ENCODE measurements at regions not wholly inside any gene's neighbourhood (a gene's known extent, or its start where the extent isn't known, plus 50 kb on each side); places are given as distances from the start of the nearest gene placed in this dataset.
A peak's percentile ranks its signal among the peaks of the same experiment; 100 is the strongest.

DNA sequence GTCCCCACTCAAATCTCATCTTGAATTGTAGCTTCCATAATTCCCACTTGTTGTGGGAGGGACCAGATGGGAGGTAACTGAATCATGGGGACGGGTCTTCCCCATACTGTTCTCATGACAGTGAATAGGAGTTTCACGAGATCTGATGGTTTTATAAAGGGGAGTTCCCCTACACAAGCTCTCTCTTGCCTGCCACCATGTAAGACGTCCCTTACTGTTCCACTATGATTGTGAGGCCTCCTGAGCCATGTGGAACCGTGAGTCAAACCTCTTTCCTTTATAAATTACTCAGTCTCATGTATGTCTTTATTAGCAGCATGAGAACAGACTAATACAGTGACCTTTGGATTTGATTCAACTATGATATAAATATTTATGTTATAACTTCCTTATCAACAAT, 78.0 kb downstream of the CYRIA start:
- peaks cover 36 to 79% of the 10 kb centered on the region in 2 donors for H3K4me1 Mint-ChIP-seq
- no peaks in the 10 kb centered on the region for H3K9me3 Mint-ChIP-seq
- DNase-seq, result no peak
- H3K4me3 Mint-ChIP-seq, result no peak overlapping the region
- peaks cover 6 to 15% (median 9%) of the 10 kb centered on the region in 3 donors for H3K36me3 Mint-ChIP-seq
- peak overlapping the region in 1 of 6 donors; percentile 28 for H3K27ac Mint-ChIP-seq
- H3K27me3 Mint-ChIP-seq (ENCODE audit: low read depth in 3 of 3), result no peaks in the 10 kb centered on the region

GRCh38 chr2:16584824-16585540, 80.7 kb downstream of the CYRIA start:
- DNase-seq, result no peak
- peak overlapping the region in 4 of 6 donors; percentile 1 to 80 (median 40) for H3K27ac Mint-ChIP-seq
- H3K36me3 Mint-ChIP-seq, result peaks cover 6 to 15% (median 9%) of the 10 kb centered on the region in 3 donors
- H3K9me3 Mint-ChIP-seq, result no peaks in the 10 kb centered on the region
- H3K4me1 Mint-ChIP-seq, result peaks cover 34 to 72% of the 10 kb centered on the region in 2 donors
- H3K4me3 Mint-ChIP-seq, result no peak overlapping the region
- no peaks in the 10 kb centered on the region for H3K27me3 Mint-ChIP-seq (ENCODE audit: low read depth in 3 of 3)

- Mint-ChIP-seq H3K27ac (peak overlapping the region in 3 of 6 donors; percentile 1 to 58 (median 12)), H3K27me3 (ENCODE audit: low read depth in 3 of 3) (no peaks in the 10 kb centered on the region), H3K9me3 (no peaks in the 10 kb centered on the region), H3K4me3 (no peak overlapping the region), H3K4me1 (peaks cover 40 to 73% of the 10 kb centered on the region in 2 donors), H3K36me3 (peaks cover 6 to 15% (median 9%) of the 10 kb centered on the region in 3 donors)
- no peak for DNase-seq
Observed at GRCh38 chr2:16584084-16584483, 81.5 kb downstream of the CYRIA start.

DNA sequence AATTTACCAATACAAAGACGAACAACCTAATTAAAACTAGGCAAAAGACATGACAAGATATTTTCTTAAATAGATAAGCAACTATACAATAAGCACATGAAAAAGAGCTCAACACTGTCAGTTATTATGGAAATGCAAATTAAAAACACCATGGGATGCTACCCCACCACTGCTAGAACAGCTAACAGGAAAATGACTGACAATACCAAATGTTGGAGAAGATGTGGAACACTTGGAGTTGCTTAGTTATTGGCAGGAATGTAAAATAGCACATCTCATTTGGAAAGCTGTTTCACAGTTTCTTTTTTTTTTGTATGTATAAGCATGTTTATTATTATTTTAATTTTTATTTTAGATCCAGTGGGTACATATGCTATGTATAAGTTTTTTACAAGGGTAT, 84.4 kb downstream of the CYRIA start:
- Mint-ChIP-seq H3K9me3 (no peaks in the 10 kb centered on the region), H3K36me3 (peaks cover 6 to 9% (median 9%) of the 10 kb centered on the region in 3 donors), H3K27ac (peak overlapping the region in 1 of 6 donors; percentile 30), H3K27me3 (ENCODE audit: low read depth in 3 of 3) (no peaks in the 10 kb centered on the region), H3K4me3 (no peak overlapping the region), H3K4me1 (peaks cover 52 to 82% of the 10 kb centered on the region in 2 donors)
- DNase-seq, result no peak

DNA sequence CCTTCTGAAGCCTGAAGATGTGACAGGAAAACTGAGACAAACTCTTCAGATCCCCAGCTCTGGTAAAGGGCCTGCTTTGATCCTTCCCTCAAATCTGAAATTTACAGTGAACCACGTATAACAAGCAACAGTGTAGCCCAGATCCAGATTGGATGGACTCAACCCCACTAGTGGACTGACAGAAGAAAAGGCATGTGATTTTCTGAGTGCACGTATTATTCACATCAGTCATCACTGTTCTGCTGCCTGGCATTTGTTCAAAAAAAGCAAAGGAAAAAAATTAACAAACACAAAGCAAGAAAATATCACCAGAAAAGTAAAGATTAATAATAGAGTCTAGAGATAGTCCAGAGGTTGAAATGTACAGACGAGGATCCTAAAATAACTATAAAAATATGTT, 87.6 kb downstream of the CYRIA start:
- H3K9me3 Mint-ChIP-seq, result no peaks in the 10 kb centered on the region
- no peak for DNase-seq
- H3K27ac Mint-ChIP-seq, result peak overlapping the region in 3 of 6 donors; percentile 17 to 67 (median 65)
- H3K27me3 Mint-ChIP-seq (ENCODE audit: low read depth in 3 of 3), result no peaks in the 10 kb centered on the region
- peaks cover 35 to 77% of the 10 kb centered on the region in 2 donors for H3K4me1 Mint-ChIP-seq
- no peak overlapping the region for H3K4me3 Mint-ChIP-seq
- H3K36me3 Mint-ChIP-seq, result peaks cover 8 to 22% (median 11%) of the 10 kb centered on the region in 3 donors

DNA sequence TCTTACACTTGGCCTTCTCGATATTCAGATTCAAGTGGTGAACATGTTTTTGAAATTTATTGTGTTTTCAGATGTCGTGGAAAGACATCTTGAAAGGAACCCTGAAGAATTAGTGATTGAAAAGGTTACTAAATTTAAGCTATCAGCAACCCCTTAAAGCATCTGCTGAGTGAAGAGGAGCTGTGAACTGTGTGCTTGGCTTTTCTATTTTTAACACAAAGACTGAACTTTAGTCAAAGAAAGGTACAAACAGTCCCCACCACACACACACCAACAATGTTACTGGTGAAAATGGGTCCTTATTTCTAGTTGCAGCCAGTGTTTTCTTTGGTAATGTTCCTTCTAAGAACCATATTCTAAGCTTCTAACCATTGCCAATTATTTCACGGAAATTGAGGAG, 95.1 kb downstream of the CYRIA start:
- Mint-ChIP-seq H3K27ac (peak overlapping the region in 4 of 6 donors; percentile 13 to 29 (median 23)), H3K36me3 (peaks cover 4 to 22% (median 8%) of the 10 kb centered on the region in 3 donors), H3K4me1 (peaks cover 40 to 86% of the 10 kb centered on the region in 2 donors), H3K4me3 (no peak overlapping the region), H3K9me3 (no peaks in the 10 kb centered on the region), H3K27me3 (ENCODE audit: low read depth in 3 of 3) (no peaks in the 10 kb centered on the region)
- no peak for DNase-seq

DNA sequence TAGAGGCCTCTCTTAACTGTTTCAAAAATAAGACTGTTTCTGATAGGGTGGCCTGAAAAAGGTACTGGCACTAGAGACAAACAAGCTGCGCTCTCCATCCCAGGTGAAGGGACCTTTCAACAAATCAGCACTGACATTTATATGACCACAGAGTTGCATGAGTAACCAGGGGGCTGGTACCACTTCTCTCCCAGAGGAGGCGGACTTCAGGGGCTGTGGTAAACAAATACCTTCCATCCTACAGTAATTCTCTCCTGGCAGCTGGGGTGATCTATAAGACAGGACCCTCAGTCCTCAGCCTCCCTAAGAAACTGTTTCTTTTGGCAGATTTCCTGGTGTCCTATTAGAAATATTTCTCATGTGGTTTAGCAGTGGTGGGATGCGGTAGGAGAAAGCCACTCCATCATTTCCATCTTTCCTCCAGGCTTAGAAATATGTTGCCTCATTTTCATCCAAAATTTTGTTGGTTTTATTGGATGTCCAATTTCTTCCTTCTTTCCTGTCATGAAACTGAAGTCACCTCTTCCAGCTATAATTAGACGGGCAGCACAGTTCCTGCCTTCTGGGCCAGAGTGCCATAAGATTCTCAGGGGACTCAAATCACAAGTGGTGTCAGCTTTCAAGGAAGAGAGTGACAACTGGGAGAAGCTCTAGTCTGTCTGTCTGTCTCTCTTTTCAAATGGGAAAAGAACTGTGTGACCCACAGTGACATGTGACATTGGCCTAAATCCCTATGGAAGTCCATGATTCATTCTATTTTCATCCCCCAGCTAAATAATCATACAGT, 96.4 kb downstream of the CYRIA start:
- Mint-ChIP-seq H3K27ac (peak overlapping the region in 3 of 6 donors; percentile 30 to 65 (median 60)), H3K36me3 (peaks cover 4 to 26% (median 11%) of the 10 kb centered on the region in 3 donors), H3K4me3 (no peak overlapping the region), H3K27me3 (ENCODE audit: low read depth in 3 of 3) (no peaks in the 10 kb centered on the region), H3K9me3 (no peaks in the 10 kb centered on the region), H3K4me1 (peaks cover 38 to 78% of the 10 kb centered on the region in 2 donors)
- no peak for DNase-seq

DNA sequence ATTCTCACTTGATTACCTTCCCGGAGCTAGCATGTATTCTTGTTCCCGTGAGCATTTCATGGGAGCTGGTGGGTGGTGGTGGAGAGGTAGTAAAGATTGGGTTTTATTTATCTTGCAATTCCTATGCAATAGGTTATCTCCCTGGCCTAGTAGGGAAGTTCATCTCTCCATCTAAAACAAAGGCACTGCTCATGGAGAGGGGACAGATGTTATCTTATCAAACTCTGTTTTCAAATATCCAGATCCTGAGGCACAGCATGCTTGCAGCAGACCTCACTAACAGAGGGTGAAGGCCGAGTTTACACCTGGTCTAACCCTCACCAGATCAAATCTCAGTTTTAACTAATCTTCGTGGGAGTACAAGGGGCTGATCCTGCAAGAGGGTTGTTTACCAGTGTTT, 98.9 kb downstream of the CYRIA start:
- DNase-seq, result no peak
- peaks cover 0 to 2% (median 0%) of the 10 kb centered on the region in 3 donors for H3K27me3 Mint-ChIP-seq (ENCODE audit: low read depth in 3 of 3)
- peaks cover 0 to 37% (median 17%) of the 10 kb centered on the region in 3 donors for H3K36me3 Mint-ChIP-seq
- no peaks in the 10 kb centered on the region for H3K9me3 Mint-ChIP-seq
- peaks cover 24 to 54% of the 10 kb centered on the region in 2 donors for H3K4me1 Mint-ChIP-seq
- peak overlapping the region in 5 of 6 donors; percentile 5 to 63 (median 11) for H3K27ac Mint-ChIP-seq
- H3K4me3 Mint-ChIP-seq, result no peak overlapping the region

DNA sequence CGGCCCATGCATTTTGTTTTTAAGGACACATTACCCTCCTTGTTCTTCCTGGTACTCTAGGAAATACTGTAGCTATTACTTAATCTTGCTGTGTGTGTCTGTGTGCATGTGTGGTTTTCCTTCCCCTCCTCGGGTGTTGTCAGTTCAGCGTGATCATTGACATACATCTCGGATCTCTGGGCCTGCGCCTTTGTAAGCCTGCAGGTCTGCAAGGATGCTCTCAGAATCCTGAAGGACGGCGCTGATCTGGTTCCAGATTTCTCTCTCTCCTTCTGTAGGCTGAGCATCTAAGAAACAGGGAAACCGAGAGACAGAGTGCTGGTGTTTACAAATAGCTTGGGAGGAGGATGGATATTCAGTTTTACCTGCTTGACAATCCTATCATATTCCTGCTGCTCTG, 100.2 kb downstream of the CYRIA start:
- peaks cover 24 to 42% of the 10 kb centered on the region in 2 donors for H3K4me1 Mint-ChIP-seq
- peaks cover 0 to 49% (median 26%) of the 10 kb centered on the region in 3 donors for H3K36me3 Mint-ChIP-seq
- H3K27ac Mint-ChIP-seq, result peak overlapping the region in 4 of 6 donors; percentile 9 to 34 (median 12)
- no peak overlapping the region for H3K4me3 Mint-ChIP-seq
- no peak for DNase-seq
- no peaks in the 10 kb centered on the region for H3K9me3 Mint-ChIP-seq
- peaks cover 0 to 2% (median 0%) of the 10 kb centered on the region in 3 donors for H3K27me3 Mint-ChIP-seq (ENCODE audit: low read depth in 3 of 3)

DNA sequence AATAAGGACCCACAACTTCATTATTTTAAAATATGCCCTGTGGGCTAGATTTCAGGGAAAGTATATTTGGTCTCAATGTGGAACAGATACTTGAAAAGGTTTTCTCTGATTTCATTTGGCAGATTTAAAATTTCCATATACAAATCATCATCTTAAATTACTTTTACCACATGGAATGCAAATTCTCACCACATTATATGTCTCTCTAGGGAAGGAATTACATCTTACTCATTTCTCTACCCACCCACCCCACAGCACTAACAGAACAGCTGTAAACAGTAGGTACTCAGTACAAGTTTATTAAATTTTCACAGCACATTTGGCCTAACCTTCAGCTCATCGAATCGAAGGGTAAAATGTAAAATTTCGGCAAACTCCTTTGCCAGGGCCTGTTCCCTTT, 104.0 kb downstream of the CYRIA start:
- Mint-ChIP-seq H3K36me3 (peaks cover 5 to 77% (median 41%) of the 10 kb centered on the region in 3 donors), H3K27ac (peak overlapping the region in 1 of 6 donors; percentile 1), H3K9me3 (no peaks in the 10 kb centered on the region), H3K27me3 (ENCODE audit: low read depth in 3 of 3) (peaks cover 0 to 3% (median 2%) of the 10 kb centered on the region in 3 donors), H3K4me1 (peaks cover 5 to 7% of the 10 kb centered on the region in 2 donors), H3K4me3 (no peak overlapping the region)
- no peak for DNase-seq

DNA sequence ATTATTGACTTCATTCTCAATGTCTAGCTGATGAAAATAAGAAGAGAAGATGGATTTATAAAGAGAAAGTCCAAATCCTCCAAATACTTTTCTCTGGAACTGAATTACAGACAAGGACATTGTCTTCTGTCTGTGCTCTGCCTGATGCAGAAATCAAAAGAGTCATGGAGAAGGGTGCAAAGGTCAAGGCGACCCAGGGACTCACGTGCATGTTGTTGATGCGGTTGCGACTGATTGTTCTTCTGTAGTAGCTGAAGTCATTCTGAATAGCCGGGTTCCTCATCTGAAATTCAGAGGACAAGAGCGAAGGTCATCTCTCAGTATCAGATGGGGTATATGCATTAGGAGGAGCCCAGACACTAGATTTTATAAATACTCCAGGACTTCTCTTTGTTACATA, 104.4 kb downstream of the CYRIA start:
- H3K36me3 Mint-ChIP-seq, result peaks cover 5 to 81% (median 45%) of the 10 kb centered on the region in 3 donors
- no peak for DNase-seq
- H3K27ac Mint-ChIP-seq, result peak overlapping the region in 1 of 6 donors; percentile 12
- no peak overlapping the region for H3K4me3 Mint-ChIP-seq
- no peaks in the 10 kb centered on the region for H3K9me3 Mint-ChIP-seq
- peaks cover 0 to 3% (median 2%) of the 10 kb centered on the region in 3 donors for H3K27me3 Mint-ChIP-seq (ENCODE audit: low read depth in 3 of 3)
- peaks cover under 1 to 2% of the 10 kb centered on the region in 2 donors for H3K4me1 Mint-ChIP-seq

- H3K9me3 Mint-ChIP-seq, result no peaks in the 10 kb centered on the region
- H3K4me1 Mint-ChIP-seq, result no peaks in the 10 kb centered on the region
- no peak overlapping the region for H3K4me3 Mint-ChIP-seq
- H3K36me3 Mint-ChIP-seq, result peaks cover 5 to 85% (median 44%) of the 10 kb centered on the region in 3 donors
- no peak overlapping the region for H3K27ac Mint-ChIP-seq
- no peak for DNase-seq
- H3K27me3 Mint-ChIP-seq (ENCODE audit: low read depth in 3 of 3), result peaks cover 0 to 3% (median 2%) of the 10 kb centered on the region in 3 donors
Observed at GRCh38 chr2:16559278-16560067, 106.2 kb downstream of the CYRIA start.

DNA sequence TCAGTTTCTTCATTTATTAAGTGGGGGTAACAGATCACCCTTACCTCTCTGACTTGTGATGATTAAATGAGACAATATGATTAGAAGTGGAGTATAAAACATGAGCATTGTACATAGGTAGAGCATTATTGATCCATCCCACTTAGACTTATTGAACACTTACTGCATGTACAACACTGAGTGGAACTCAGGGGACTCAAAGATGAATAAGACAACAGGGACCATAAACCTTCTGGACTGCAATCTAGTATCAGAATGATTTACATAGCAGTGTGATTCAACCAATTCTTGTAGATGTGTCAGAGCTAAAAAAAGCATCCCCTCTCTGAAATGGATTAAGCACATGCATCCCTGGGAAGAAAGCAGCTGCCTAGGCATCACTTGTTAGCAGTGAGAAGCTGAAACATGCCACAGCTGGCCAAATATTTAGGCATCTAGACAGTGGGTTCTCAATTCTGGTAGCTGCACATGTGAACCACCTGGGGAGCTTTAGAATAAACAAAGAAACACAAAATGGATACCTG, 111.5 kb downstream of the CYRIA start:
- no peak for DNase-seq
- H3K27ac Mint-ChIP-seq, result peak overlapping the region in 4 of 6 donors; percentile 0 to 28 (median 19)
- H3K4me3 Mint-ChIP-seq, result no peak overlapping the region
- H3K9me3 Mint-ChIP-seq, result no peaks in the 10 kb centered on the region
- H3K36me3 Mint-ChIP-seq, result peaks cover 22 to 74% (median 41%) of the 10 kb centered on the region in 3 donors
- H3K4me1 Mint-ChIP-seq, result no peaks in the 10 kb centered on the region
- H3K27me3 Mint-ChIP-seq (ENCODE audit: low read depth in 3 of 3), result peaks cover 0 to 3% (median 2%) of the 10 kb centered on the region in 3 donors
